NCI-H1105 (cell line): ENCODE measurements at regions not wholly inside any gene's neighbourhood (a gene's known extent, or its start where the extent isn't known, plus 50 kb on each side); places are given as distances from the start of the nearest gene placed in this dataset.

Experiments used
- DNase-seq: peaks from one replicate; lab custom pipeline; 2025; lab: John Stamatoyannopoulos, UW

GRCh38 chr21:16538936-16539440 is 809.2 kb downstream of the USP25 start:
- DNase-seq = no peak

- DNase-seq = no peak
These were observed 811.4 kb downstream of the USP25 start for GRCh38 chr21:16540966-16541727.

GRCh38 chr21:16550118-16550517 is 820.3 kb downstream of the USP25 start:
- DNase-seq = no peak

- no peak for DNase-seq
These were observed 821.3 kb downstream of the USP25 start for GRCh38 chr21:16550917-16551741.

- no peak for DNase-seq
These were observed 823.1 kb downstream of the USP25 start for GRCh38 chr21:16552880-16553279.

GRCh38 chr21:16554503-16554902 is 824.7 kb downstream of the USP25 start:
- no peak for DNase-seq

- DNase-seq = no peak
These were observed 833.3 kb downstream of the USP25 start for GRCh38 chr21:16563116-16563515.

- no peak for DNase-seq
These were observed 834.0 kb downstream of the USP25 start for GRCh38 chr21:16563795-16564194.

GRCh38 chr21:16568244-16568643 is 838.5 kb downstream of the USP25 start:
- no peak for DNase-seq

- DNase-seq = no peak
These were observed 838.9 kb downstream of the USP25 start for GRCh38 chr21:16568661-16569060.

- DNase-seq = no peak
These were observed 839.9 kb downstream of the USP25 start for GRCh38 chr21:16569679-16570078.

- no peak for DNase-seq
These were observed 840.4 kb downstream of the USP25 start for GRCh38 chr21:16570171-16570570.

GRCh38 chr21:16570856-16571255 is 841.1 kb downstream of the USP25 start:
- DNase-seq = no peak

GRCh38 chr21:16571594-16571993 is 841.8 kb downstream of the USP25 start:
- no peak for DNase-seq

- DNase-seq = no peak
These were observed 842.2 kb downstream of the USP25 start for GRCh38 chr21:16572032-16572431.

GRCh38 chr21:16573578-16573977 is 843.8 kb downstream of the USP25 start:
- no peak for DNase-seq

GRCh38 chr21:16577975-16578374 is 848.2 kb downstream of the USP25 start:
- DNase-seq = no peak

- no peak for DNase-seq
These were observed 849.1 kb downstream of the USP25 start for GRCh38 chr21:16578912-16579311.

GRCh38 chr21:16579538-16579937 is 849.8 kb downstream of the USP25 start:
- peak; percentile 6 for DNase-seq

GRCh38 chr21:16580661-16581060 is 850.9 kb downstream of the USP25 start:
- no peak for DNase-seq

- DNase-seq = no peak
These were observed 853.8 kb downstream of the USP25 start for GRCh38 chr21:16583556-16583955.

- no peak for DNase-seq
These were observed 855.0 kb downstream of the USP25 start for GRCh38 chr21:16584756-16585155.

GRCh38 chr21:16585896-16586295 is 856.1 kb downstream of the USP25 start:
- DNase-seq = no peak
